HG02571 (cell line): ENCODE measurements at regions not wholly inside any gene's neighbourhood (a gene's known extent, or its start where the extent isn't known, plus 50 kb on each side); places are given as distances from the start of the nearest gene placed in this dataset.

Experiments used
- ATAC-seq: cut with Tn5 transposase; IDR thresholded peaks from one replicate; pipeline ENCODE4 v1.9.1; 2021; ENCODE audit warnings: mild to moderate bottlenecking, moderate library complexity; ENCODE audit not compliant: unreplicated experiment

DNA sequence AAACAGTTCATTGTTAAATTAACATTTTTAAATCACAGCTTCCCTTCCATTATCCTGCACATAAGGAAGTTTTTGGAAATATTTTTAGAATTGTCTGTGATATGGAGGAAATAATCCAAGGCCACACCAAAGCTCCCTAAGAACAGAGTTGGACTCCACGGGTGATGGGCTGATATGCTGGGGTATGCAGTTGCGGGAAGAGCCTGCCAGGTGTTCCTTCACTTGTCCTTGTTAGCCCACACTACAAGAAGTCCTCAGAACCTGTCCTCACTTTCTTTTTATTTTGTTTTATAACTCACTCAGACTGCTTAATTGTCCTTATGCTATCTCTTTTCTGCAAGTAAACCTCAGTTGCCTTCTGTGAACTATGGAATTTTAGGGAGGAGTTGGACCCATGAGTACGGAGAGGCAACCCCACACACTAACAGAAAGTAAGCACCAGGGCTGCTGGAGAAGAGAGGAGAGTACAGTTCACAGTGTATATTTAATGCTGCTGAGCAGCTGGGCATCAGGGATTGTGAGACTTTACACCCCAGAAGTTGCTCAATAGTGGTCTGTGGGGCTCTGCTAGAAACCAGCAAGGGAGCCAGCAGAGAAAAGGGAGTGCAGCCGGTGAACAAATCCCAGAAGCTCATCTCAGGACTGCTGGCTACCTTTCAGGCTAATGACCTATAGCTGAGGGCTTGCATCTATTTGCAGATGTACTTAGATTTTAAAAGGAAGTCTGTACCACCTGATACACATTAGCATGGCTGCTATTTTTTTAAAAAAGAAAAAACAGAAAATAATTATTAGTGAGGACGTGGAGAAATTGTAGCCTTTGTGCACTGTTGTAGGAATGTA lies 64.6 kb upstream of the FOXN2 start:
- no peak for ATAC-seq

DNA sequence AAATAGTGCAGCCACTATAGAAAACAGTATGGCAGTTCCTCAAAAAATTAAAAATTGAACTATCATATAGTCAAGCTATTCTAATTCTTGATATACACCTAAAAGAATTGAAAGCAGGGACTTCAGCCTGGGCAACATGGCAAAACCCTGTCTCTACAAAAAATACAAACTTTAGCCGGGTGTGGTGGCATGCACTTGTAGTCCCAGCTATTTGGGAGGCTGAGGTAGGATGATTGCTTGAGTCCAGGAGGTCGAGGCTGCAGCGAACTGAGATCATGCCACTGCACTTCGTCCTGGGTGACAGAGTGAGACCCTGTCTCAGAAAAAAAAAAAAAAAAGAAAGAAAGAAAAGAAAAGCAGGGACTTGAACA lies 64.0 kb upstream of the FOXN2 start:
- ATAC-seq, result no peak

DNA sequence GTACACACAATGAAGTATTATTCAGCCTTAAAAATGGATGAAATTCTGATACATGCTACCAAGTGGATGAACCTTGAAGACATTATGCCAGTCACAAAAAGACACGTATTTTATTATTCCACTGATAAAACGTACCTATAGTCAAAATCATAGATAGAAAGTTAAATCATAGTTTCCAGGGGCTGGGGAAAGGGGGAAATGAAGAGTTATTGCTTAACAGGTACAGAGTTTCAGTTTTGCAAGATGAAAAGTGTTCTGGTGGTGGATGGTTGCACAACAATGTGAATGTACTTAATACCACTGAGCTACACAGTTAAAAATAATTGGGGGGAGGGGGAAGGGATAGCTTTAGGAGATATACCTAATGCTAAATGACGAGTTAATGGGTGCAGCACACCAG lies 63.5 kb upstream of the FOXN2 start:
- no peak for ATAC-seq

DNA sequence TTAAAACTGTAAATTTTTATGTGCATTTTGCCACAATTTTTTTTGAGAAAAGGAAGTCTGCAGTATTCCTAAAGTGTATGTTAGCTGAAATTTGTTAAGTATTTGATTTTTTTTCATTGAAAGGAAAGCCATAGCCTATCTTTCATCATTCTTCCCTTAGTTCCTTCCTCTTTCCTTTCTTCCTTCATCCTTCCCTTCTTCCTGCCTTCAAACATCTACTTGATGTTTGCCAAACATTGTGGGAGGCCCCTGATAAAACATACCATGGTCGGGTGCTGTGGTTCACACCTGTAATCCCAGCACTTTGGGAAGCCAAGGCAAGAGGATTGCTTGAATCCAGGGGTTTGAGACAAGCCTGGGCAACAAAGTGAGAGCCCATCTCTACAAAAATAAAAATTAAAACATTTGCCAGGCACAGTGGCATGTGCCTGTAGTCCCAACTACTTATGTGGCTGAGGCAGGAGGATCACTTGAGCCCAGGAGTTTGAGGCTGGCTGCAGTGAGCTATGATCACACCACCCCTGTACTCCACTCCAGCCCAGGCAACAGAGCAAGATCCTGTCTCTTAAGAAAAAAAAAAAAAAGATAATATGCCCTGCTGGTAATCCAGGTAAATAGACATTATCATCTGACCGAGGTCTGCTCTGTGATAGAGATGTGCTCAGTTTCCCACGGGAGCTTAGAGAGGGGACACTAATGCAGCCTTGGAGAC lies 62.9 kb upstream of the FOXN2 start:
- no peak for ATAC-seq

DNA sequence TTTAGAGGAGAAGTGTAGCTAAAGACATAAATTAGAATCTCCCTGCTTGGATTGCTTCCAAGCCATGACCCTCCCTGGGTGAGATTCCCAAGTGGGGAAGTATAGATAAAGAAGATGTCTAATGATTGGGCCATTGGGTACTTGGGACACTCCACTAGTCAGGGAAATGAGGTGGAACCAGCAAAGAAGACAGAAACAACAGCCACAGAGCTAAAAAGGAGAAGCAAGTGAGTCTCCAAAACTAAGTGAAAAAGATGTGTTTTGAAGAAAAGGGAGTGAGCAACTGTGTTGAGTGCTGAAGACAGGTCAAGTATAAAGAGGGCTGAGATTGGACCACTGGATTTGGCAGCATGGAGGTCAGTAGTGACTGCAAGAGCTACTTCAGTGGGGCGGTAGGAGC lies 61.2 kb upstream of the FOXN2 start:
- ATAC-seq, result no peak

- no peak for ATAC-seq
These were observed 59.6 kb upstream of the FOXN2 start for GRCh38 chr2:48254839-48255238.

- ATAC-seq, result no peak
These were observed 57.0 kb upstream of the FOXN2 start for GRCh38 chr2:48257456-48257855.

GRCh38 chr2:48258481-48259149 lies 55.9 kb upstream of the FOXN2 start:
- ATAC-seq, result no peak

DNA sequence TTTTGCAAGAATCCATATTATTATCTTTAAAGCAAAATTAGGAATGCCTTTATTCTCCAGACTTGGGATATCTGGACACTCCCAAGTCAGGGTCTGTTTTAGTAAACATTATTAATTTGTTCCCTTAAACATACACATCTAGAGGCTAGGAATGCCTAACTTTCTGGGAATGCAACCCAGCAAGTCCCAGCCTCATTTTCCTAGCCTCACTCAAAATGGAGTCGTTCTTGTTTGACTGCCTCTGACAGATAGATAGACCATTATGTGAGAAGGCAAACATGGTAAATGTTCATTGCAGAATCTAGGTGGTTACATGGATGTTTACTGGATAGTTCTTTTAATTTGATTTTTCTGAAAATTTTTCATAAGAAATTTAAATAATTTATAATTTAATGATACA lies 54.7 kb upstream of the FOXN2 start:
- no peak for ATAC-seq

DNA sequence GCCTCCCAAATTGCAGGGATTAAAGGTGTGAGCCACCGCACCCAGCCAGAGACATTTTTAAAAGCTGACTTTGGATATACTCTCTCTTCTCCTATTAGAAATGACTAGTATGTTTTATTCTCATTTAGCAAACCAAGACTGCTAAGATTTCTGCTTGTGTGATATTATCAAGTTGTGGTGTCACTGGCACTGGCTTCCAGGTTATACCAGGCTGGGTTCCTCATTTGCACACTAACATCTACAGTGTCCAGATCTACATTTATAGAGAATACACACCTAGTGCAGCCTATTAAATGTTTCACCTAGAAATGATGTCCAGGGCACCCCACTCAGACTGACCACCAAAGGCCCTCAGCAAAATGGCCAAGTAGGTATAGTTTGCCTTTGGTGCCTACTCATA lies 49.9 kb upstream of the FOXN2 start:
- ATAC-seq, result no peak
